BE2C (cell line): ENCODE measurements at regions not wholly inside any gene's neighbourhood (a gene's known extent, or its start where the extent isn't known, plus 50 kb on each side); places are given as distances from the start of the nearest gene placed in this dataset.

Experiments
- DNase-seq: peaks from one replicate; pipeline ENCODE4 v3.0.0-alpha.2; 2020
- H3K27me3 ChIP-seq: fragments of 250-450 bp; sonication (Bioruptor Pico); 2 replicates; pipeline ENCODE4 v1.5.1; 2020; ENCODE audit warnings: mild to moderate bottlenecking
- H3K36me3 ChIP-seq: fragments of 250-450 bp; sonication (Bioruptor Pico); 2 replicates; pipeline ENCODE4 v1.5.1; 2020; ENCODE audit warnings: mild to moderate bottlenecking
- H3K4me1 ChIP-seq: fragments of 250-450 bp; sonication (Bioruptor Pico); 2 replicates; pipeline ENCODE4 v1.5.1; 2020
- H3K4me3 ChIP-seq: 2 replicates; pipeline ENCODE4 v1.5.1; 2011; ENCODE audit warnings: low read depth, low read length
- H3K9me3 ChIP-seq: fragments of 250-450 bp; sonication (Bioruptor Pico); 2 replicates; pipeline ENCODE4 v1.5.1; 2020
- TF ChIP-seq, protein P1 (sequence below): IDR thresholded peaks from 2 replicates; pipeline ENCODE4 v1.5.1; 2012; ENCODE audit warnings: mild to moderate bottlenecking, low read depth, low read length

DNA sequence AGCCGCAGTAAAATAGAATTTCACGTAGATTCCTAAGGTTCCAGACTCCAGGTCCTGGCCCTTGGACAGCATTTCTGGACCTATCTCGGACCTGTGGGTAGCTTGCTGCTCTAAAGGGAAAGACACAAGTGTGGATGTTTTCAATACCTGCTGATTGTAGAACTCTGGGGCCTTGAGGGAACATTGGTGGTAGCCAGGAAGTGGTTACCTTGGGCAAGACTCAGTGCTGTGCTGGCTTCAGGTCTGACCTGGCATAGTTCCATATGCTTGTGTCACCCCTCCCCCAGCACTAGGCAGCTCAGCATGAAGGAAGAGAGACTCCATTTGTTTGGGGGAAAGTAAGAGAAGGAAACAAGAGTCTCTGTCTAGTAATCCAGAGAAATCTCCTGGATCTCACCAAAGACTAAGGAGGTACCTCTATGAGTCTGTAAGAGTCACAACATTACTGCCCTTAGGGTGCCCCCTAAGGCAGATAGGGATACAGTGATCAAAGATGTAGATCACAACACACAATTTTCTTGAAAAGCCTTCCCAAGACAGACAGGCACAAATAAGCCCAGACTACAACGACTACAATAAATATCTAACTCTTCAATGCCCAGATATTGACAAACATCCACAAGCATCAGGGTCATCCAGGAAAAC lies 398.8 kb downstream of the TGFB2 start:
- Histone ChIP-seq H3K9me3 (no peaks in the 10 kb centered on the region), H3K36me3 (no peaks in the 10 kb centered on the region), H3K4me1 (no peaks in the 10 kb centered on the region), H3K27me3 (no peaks in the 10 kb centered on the region), H3K4me3 (no peak overlapping the region)
- no peak for DNase-seq
- TF ChIP-seq, protein P1, sequence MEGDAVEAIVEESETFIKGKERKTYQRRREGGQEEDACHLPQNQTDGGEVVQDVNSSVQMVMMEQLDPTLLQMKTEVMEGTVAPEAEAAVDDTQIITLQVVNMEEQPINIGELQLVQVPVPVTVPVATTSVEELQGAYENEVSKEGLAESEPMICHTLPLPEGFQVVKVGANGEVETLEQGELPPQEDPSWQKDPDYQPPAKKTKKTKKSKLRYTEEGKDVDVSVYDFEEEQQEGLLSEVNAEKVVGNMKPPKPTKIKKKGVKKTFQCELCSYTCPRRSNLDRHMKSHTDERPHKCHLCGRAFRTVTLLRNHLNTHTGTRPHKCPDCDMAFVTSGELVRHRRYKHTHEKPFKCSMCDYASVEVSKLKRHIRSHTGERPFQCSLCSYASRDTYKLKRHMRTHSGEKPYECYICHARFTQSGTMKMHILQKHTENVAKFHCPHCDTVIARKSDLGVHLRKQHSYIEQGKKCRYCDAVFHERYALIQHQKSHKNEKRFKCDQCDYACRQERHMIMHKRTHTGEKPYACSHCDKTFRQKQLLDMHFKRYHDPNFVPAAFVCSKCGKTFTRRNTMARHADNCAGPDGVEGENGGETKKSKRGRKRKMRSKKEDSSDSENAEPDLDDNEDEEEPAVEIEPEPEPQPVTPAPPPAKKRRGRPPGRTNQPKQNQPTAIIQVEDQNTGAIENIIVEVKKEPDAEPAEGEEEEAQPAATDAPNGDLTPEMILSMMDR: no peak

DNA sequence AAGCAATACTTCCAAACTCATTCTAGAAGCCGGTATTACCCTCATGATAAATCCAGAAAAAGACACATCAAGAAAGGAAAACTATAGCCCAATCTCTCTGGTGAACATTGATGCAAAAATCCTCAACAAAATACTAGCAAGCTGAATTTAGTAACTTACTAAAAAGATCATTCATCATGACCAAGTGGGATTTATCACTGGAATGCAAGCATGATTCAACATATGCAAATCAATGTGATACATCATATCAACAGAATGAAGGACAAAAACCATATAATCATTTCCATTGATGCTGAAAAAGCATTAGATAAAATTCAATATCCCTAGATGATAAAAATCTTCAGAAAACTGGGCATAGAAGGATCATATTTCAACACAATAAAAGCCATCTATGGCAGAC lies 402.9 kb downstream of the TGFB2 start:
- no peak for DNase-seq
- Histone ChIP-seq H3K36me3 (no peaks in the 10 kb centered on the region), H3K4me3 (no peak overlapping the region), H3K9me3 (no peaks in the 10 kb centered on the region), H3K27me3 (no peaks in the 10 kb centered on the region), H3K4me1 (no peaks in the 10 kb centered on the region)
- TF ChIP-seq, protein P1: no peak

DNA sequence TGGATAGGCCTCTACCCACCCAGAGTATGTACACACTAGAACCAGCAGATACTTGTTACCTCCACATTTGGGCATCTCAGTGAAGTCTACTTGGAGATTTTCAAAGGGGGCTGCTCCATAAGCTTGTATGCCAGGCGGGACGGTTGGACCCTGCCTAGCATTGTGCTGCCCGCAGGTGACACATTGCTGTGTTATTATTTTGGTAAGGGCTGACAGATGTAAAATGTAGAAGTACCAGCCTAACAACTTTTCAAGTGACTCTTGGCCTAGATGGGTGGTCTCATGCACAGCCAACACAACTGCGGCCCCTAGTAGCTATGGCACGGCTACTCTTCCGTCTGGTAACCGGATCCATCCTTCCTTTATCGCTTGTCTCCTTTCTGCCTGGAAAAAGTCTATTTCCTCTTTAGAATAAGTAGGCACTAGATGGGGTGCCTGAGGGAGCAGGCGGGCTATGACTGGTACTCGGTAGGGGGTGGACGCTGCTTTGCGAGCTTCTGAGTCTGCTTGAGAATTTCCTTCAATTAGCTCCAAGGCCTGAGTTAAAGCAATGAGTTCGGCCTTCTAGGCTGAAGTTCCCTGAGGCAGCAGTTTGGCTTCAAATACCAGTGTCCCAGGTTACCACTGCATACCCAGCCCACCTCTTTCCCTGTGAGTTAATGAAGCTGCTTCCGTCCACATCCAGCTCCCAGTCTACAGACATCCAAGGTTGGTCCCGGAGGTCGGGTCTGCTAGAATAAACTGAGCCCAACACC lies 405.3 kb downstream of the TGFB2 start:
- DNase-seq: no peak
- no peaks in the 10 kb centered on the region for H3K36me3 ChIP-seq
- no peaks in the 10 kb centered on the region for H3K4me1 ChIP-seq
- no peak overlapping the region for H3K4me3 ChIP-seq
- no peaks in the 10 kb centered on the region for H3K9me3 ChIP-seq
- TF ChIP-seq, protein P1: no peak
- H3K27me3 ChIP-seq: no peaks in the 10 kb centered on the region

GRCh38 chr1:218751208-218751948 lies 406.2 kb downstream of the TGFB2 start:
- no peaks in the 10 kb centered on the region for H3K4me1 ChIP-seq
- no peaks in the 10 kb centered on the region for H3K27me3 ChIP-seq
- H3K9me3 ChIP-seq: no peaks in the 10 kb centered on the region
- no peak for DNase-seq
- no peaks in the 10 kb centered on the region for H3K36me3 ChIP-seq
- no peak overlapping the region for H3K4me3 ChIP-seq
- TF ChIP-seq, protein P1: no peak

DNA sequence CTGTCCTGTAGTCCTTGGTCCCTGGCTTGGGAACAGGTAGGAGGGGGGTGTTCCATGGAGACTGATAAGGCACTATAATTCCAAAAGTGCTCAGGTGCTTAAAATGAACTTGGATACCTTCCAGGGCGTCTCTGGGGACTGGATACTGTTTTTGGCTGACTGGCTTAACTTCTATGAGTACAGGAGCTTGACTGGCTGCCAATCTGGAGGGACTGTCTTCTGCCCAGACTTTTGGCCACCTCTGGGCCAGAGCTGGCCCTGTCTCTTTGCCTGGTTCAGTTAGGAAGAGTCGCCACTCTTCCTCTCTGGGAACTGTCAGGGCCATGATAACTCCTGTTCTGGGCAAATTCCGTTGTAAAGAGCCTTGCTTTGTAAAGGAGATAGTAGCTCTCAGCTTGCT lies 407.0 kb downstream of the TGFB2 start:
- Histone ChIP-seq H3K27me3 (no peaks in the 10 kb centered on the region), H3K4me1 (no peaks in the 10 kb centered on the region), H3K9me3 (no peaks in the 10 kb centered on the region), H3K4me3 (no peak overlapping the region), H3K36me3 (no peaks in the 10 kb centered on the region)
- no peak for DNase-seq
- TF ChIP-seq, protein P1: no peak
